ENCODE measurements at regions not wholly inside any gene's neighbourhood (a gene's known extent, or its start where the extent isn't known, plus 50 kb on each side); places are given as distances from the start of the nearest gene placed in this dataset.

- Mint-ChIP-seq H3K9me3 (ENCODE audit: unreplicated experiment) (no peaks in the 10 kb centered on the region), H3K27me3 (ENCODE audit: insufficient read depth, unreplicated experiment) (peaks cover 13% of the 10 kb centered on the region), H3K4me3 (ENCODE audit: unreplicated experiment) (no peak overlapping the region), H3K36me3 (ENCODE audit: insufficient read depth, unreplicated experiment) (no peaks in the 10 kb centered on the region), H3K27ac (ENCODE audit: low read depth, unreplicated experiment) (no peak overlapping the region), H3K4me1 (ENCODE audit: insufficient read depth, unreplicated experiment) (no peaks in the 10 kb centered on the region)
- BruUV-seq (replicated peaks): no TSS peak
- DNase-seq (ENCODE audit: unreplicated experiment): no peak
- intact Hi-C loops (cut with micrococcal nuclease): no loop called here
- CTCF ChIA-PET: interaction anchor here (0.5 to 0.7 kb wide), 3 partner anchors 15 to 147 kb away, joined by 3 to 4 read pairs (median 3); no protein-coding TSS in a partner anchor
- no peak for TF ChIP-seq CTCF (IDR thresholded peaks at IDR 0.05; ENCODE audit: unreplicated experiment)
- POLR2A ChIA-PET: no interaction called here
Observed at GRCh38 chr4:108263057-108263456, 94.3 kb upstream of the LEF1 start.

GRCh38 chr4:108261026-108261425 is 92.3 kb upstream of the LEF1 start:
- DNase-seq (ENCODE audit: unreplicated experiment): no peak
- Mint-ChIP-seq H3K27me3 (ENCODE audit: insufficient read depth, unreplicated experiment) (peaks cover 13% of the 10 kb centered on the region), H3K4me3 (ENCODE audit: unreplicated experiment) (no peak overlapping the region), H3K4me1 (ENCODE audit: insufficient read depth, unreplicated experiment) (no peaks in the 10 kb centered on the region), H3K27ac (ENCODE audit: low read depth, unreplicated experiment) (no peak overlapping the region), H3K9me3 (ENCODE audit: unreplicated experiment) (no peaks in the 10 kb centered on the region), H3K36me3 (ENCODE audit: insufficient read depth, unreplicated experiment) (no peaks in the 10 kb centered on the region)
- TF ChIP-seq CTCF (IDR thresholded peaks at IDR 0.05; ENCODE audit: unreplicated experiment): no peak
- no TSS peak for BruUV-seq (replicated peaks)
- ChIA-PET CTCF (no interaction called here), POLR2A (no interaction called here)
- intact Hi-C loops (cut with micrococcal nuclease): no loop called here

DNA sequence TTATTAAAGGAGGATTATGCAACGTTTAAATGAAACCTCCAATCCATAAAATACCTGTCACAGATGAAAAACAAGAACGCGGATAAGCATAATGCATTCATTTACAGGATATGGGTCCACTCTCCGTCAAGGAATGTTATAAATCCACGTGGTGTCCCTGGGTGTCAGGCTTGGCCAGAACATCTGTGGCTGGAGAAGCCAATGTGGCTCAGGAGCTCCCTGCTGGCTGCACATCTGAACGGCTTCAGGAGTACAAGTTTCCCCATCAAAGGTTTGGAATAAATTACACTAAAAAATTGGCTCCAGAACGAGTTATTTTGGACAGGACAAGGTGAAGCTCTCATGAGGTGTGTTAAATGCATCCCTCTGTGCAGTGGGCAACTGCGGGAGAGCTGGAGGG is 87.8 kb upstream of the LEF1 start:
- ChIA-PET POLR2A (no interaction called here), CTCF (interaction anchor here (0.6 kb wide), 1 partner anchor 1559 kb away, joined by 3 read pairs; no protein-coding TSS in a partner anchor)
- DNase-seq (ENCODE audit: unreplicated experiment): no peak
- Mint-ChIP-seq H3K27ac (ENCODE audit: low read depth, unreplicated experiment) (no peak overlapping the region), H3K4me3 (ENCODE audit: unreplicated experiment) (no peak overlapping the region), H3K4me1 (ENCODE audit: insufficient read depth, unreplicated experiment) (no peaks in the 10 kb centered on the region), H3K36me3 (ENCODE audit: insufficient read depth, unreplicated experiment) (no peaks in the 10 kb centered on the region), H3K27me3 (ENCODE audit: insufficient read depth, unreplicated experiment) (peaks cover 13% of the 10 kb centered on the region), H3K9me3 (ENCODE audit: unreplicated experiment) (no peaks in the 10 kb centered on the region)
- intact Hi-C loops (cut with micrococcal nuclease): no loop called here
- no peak for TF ChIP-seq CTCF (IDR thresholded peaks at IDR 0.05; ENCODE audit: unreplicated experiment)
- no TSS peak for BruUV-seq (replicated peaks)

DNA sequence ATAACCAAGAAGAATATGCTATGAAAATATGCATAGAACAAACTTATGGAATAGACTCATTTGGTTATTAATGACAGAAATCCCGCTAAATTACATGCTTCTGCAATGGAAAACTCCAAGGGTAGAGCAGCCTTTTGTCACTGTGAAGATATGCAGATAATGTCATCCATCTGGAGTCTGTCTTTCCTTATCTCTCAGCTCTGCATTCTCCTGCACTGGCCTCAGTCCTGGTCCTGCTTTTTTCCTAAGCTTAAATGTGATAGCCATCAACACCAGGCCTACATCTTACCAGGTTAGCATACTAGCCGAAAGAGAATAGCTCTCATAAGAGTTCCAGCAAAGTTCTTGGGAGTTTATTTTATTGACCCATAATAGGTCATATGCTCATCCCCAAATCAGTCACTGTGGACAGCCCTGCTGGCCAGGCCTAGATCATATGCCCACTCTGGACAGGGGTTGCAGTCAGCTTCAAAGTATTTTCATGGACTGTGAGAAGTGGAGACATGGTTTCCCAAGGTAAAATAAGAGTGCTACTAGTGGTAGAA is 86.5 kb upstream of the LEF1 start:
- peaks cover under 1% of the 10 kb centered on the region for H3K9me3 Mint-ChIP-seq (ENCODE audit: unreplicated experiment)
- no peak overlapping the region for H3K27ac Mint-ChIP-seq (ENCODE audit: low read depth, unreplicated experiment)
- no TSS peak for BruUV-seq (replicated peaks)
- CTCF ChIA-PET: interaction anchor here (0.5 kb wide), 1 partner anchor 1794 kb away, joined by 4 read pairs; no protein-coding TSS in a partner anchor
- peaks cover 10% of the 10 kb centered on the region for H3K27me3 Mint-ChIP-seq (ENCODE audit: insufficient read depth, unreplicated experiment)
- H3K4me1 Mint-ChIP-seq (ENCODE audit: insufficient read depth, unreplicated experiment): no peaks in the 10 kb centered on the region
- no peak for TF ChIP-seq CTCF (IDR thresholded peaks at IDR 0.05; ENCODE audit: unreplicated experiment)
- POLR2A ChIA-PET: no interaction called here
- DNase-seq (ENCODE audit: unreplicated experiment): no peak
- intact Hi-C loops (cut with micrococcal nuclease): no loop called here
- no peak overlapping the region for H3K4me3 Mint-ChIP-seq (ENCODE audit: unreplicated experiment)
- no peaks in the 10 kb centered on the region for H3K36me3 Mint-ChIP-seq (ENCODE audit: insufficient read depth, unreplicated experiment)
